Nephron progenitor cell (in vitro differentiated cells): ENCODE measurements at regions not wholly inside any gene's neighbourhood (a gene's known extent, or its start where the extent isn't known, plus 50 kb on each side); places are given as distances from the start of the nearest gene placed in this dataset.

Source experiments
- DNase-seq: peaks from one replicate; pipeline ENCODE4 v3.0.0; 2021
- H3K27ac Mint-ChIP-seq: 2 replicates; pipeline ENCODE4 v1.8.0; 2021; ENCODE audit warnings: mild to moderate bottlenecking, moderate library complexity, mixed read lengths
- H3K27me3 Mint-ChIP-seq: 2 replicates; pipeline ENCODE4 v1.8.0; 2021; ENCODE audit warnings: mild to moderate bottlenecking, low read depth, mixed read lengths; ENCODE audit not compliant: poor library complexity
- H3K36me3 Mint-ChIP-seq: 2 replicates; pipeline ENCODE4 v1.8.0; 2021; ENCODE audit warnings: low read depth, mixed read lengths
- H3K4me1 Mint-ChIP-seq: 2 replicates; pipeline ENCODE4 v1.8.0; 2021; ENCODE audit warnings: mixed read lengths
- H3K4me3 Mint-ChIP-seq: 2 replicates; pipeline ENCODE4 v1.8.0; 2021; ENCODE audit warnings: mild to moderate bottlenecking, moderate library complexity, mixed read lengths
- H3K9me3 Mint-ChIP-seq: 2 replicates; pipeline ENCODE4 v1.8.0; 2021; ENCODE audit warnings: mild to moderate bottlenecking, moderate library complexity, mixed read lengths
- CTCF ChIP-seq: fragments of 200-600 bp; sonication (generic); IDR thresholded peaks from 2 replicates; pipeline ENCODE4 v1.5.0; 2021; ENCODE audit warnings: antibody characterized with exemption

GRCh38 chr22:22710719-22711531 is 66.5 kb downstream of the GGTLC2 start:
- Mint-ChIP-seq H3K27ac (no peak overlapping the region), H3K27me3 (peaks cover 60% of the 10 kb centered on the region), H3K9me3 (no peaks in the 10 kb centered on the region), H3K4me3 (no peak overlapping the region), H3K36me3 (no peaks in the 10 kb centered on the region), H3K4me1 (no peaks in the 10 kb centered on the region)
- peak; percentile 98 for TF ChIP-seq CTCF
- DNase-seq = peak; percentile 81

GRCh38 chr22:22711532-22711913 is 67.1 kb downstream of the GGTLC2 start:
- no peak overlapping the region for H3K4me3 Mint-ChIP-seq
- H3K4me1 Mint-ChIP-seq = no peaks in the 10 kb centered on the region
- no peak for TF ChIP-seq CTCF
- no peak for DNase-seq
- H3K27me3 Mint-ChIP-seq = peaks cover 59% of the 10 kb centered on the region
- H3K27ac Mint-ChIP-seq = no peak overlapping the region
- no peaks in the 10 kb centered on the region for H3K36me3 Mint-ChIP-seq
- no peaks in the 10 kb centered on the region for H3K9me3 Mint-ChIP-seq

GRCh38 chr22:22712092-22712658 is 67.8 kb downstream of the GGTLC2 start:
- H3K4me3 Mint-ChIP-seq = no peak overlapping the region
- H3K4me1 Mint-ChIP-seq = no peaks in the 10 kb centered on the region
- DNase-seq = no peak
- H3K36me3 Mint-ChIP-seq = no peaks in the 10 kb centered on the region
- TF ChIP-seq CTCF = no peak
- H3K9me3 Mint-ChIP-seq = no peaks in the 10 kb centered on the region
- no peak overlapping the region for H3K27ac Mint-ChIP-seq
- peaks cover 56% of the 10 kb centered on the region for H3K27me3 Mint-ChIP-seq

GRCh38 chr22:22712666-22713365 is 68.4 kb downstream of the GGTLC2 start:
- Mint-ChIP-seq H3K4me1 (no peaks in the 10 kb centered on the region), H3K27ac (no peak overlapping the region), H3K27me3 (peaks cover 58% of the 10 kb centered on the region), H3K36me3 (no peaks in the 10 kb centered on the region), H3K9me3 (no peaks in the 10 kb centered on the region), H3K4me3 (no peak overlapping the region)
- no peak for DNase-seq
- TF ChIP-seq CTCF = no peak

GRCh38 chr22:22713416-22713815 is 69.0 kb downstream of the GGTLC2 start:
- no peak for DNase-seq
- H3K9me3 Mint-ChIP-seq = no peaks in the 10 kb centered on the region
- H3K4me1 Mint-ChIP-seq = no peaks in the 10 kb centered on the region

More at GRCh38 chr22:22713416-22713815, 69.0 kb downstream of the GGTLC2 start:
- Mint-ChIP-seq H3K27me3 (peaks cover 55% of the 10 kb centered on the region), H3K4me3 (no peak overlapping the region), H3K36me3 (no peaks in the 10 kb centered on the region), H3K27ac (no peak overlapping the region)
- TF ChIP-seq CTCF = no peak
